ENCODE measurements at regions not wholly inside any gene's neighbourhood (a gene's known extent, or its start where the extent isn't known, plus 50 kb on each side); places are given as distances from the start of the nearest gene placed in this dataset.

- no peak for TF ChIP-seq CTCF (IDR thresholded peaks at IDR 0.05; ENCODE audit: low read depth, low read length)
These were observed 187.3 kb upstream of the ZNF385D start for GRCh38 chr3:21938267-21938681.

GRCh38 chr3:21942328-21942727, 191.3 kb upstream of the ZNF385D start:
- H3K4me3 ChIP-seq (ENCODE audit: low read depth, low read length) = no peak overlapping the region
- no peak for TF ChIP-seq CTCF (IDR thresholded peaks at IDR 0.05; ENCODE audit: low read depth, low read length)

More at GRCh38 chr3:21938267-21938681, 187.3 kb upstream of the ZNF385D start:
- no peak overlapping the region for H3K4me3 ChIP-seq (ENCODE audit: low read depth, low read length)

- no peak overlapping the region for H3K4me3 ChIP-seq (ENCODE audit: low read depth, low read length)
- no peak for TF ChIP-seq CTCF (IDR thresholded peaks at IDR 0.05; ENCODE audit: low read depth, low read length)
These were observed 193.2 kb upstream of the ZNF385D start for GRCh38 chr3:21944251-21944650.

- H3K4me3 ChIP-seq (ENCODE audit: low read depth, low read length) = no peak overlapping the region
- TF ChIP-seq CTCF (IDR thresholded peaks at IDR 0.05; ENCODE audit: low read depth, low read length) = no peak
These were observed 201.8 kb upstream of the ZNF385D start for GRCh38 chr3:21952856-21953255.

GRCh38 chr3:21954709-21955108, 203.7 kb upstream of the ZNF385D start:
- H3K4me3 ChIP-seq (ENCODE audit: low read depth, low read length) = no peak overlapping the region
- TF ChIP-seq CTCF (IDR thresholded peaks at IDR 0.05; ENCODE audit: low read depth, low read length) = no peak

- no peak for TF ChIP-seq CTCF (IDR thresholded peaks at IDR 0.05; ENCODE audit: low read depth, low read length)
These were observed 204.4 kb upstream of the ZNF385D start for GRCh38 chr3:21955406-21955805.

GRCh38 chr3:21960033-21960432, 209.0 kb upstream of the ZNF385D start:
- TF ChIP-seq CTCF (IDR thresholded peaks at IDR 0.05; ENCODE audit: low read depth, low read length) = no peak
- no peak overlapping the region for H3K4me3 ChIP-seq (ENCODE audit: low read depth, low read length)

More at GRCh38 chr3:21955406-21955805, 204.4 kb upstream of the ZNF385D start:
- no peak overlapping the region for H3K4me3 ChIP-seq (ENCODE audit: low read depth, low read length)

Measured in WI38 (cell line).